HEK293 (cell line): ENCODE measurements at regions not wholly inside any gene's neighbourhood (a gene's known extent, or its start where the extent isn't known, plus 50 kb on each side); places are given as distances from the start of the nearest gene placed in this dataset.

ENCODE experiments used
- CTCF ChIA-PET: fragments of 350-600 bp; formaldehyde crosslinking; extraction: SDS; loops from one replicate; lab custom pipeline; 2021; ENCODE audit warnings: antibody characterized with exemption; lab: Yijun Ruan, JAX
- POLR2A ChIA-PET: fragments of 300-600 bp; formaldehyde crosslinking; extraction: SDS; loops from one replicate; lab custom pipeline; 2020; ENCODE audit warnings: antibody characterized with exemption, inconsistent platforms; lab: Yijun Ruan, JAX
- H3K27ac ChIP-seq: fragments of 200-500 bp; sonication (Bioruptor generic); 2 replicates; pipeline ENCODE4 v1.5.1; 2014; ENCODE audit warnings: low read depth, low read length, control low read depth, inconsistent platforms; ENCODE audit errors: extremely low read depth
- H3K36me3 ChIP-seq, 2 experiments: fragments of 200-500 bp in 1 of 2; sonication (Bioruptor generic) in 1 of 2; 1 replicate in 1 of 2; 2 replicates in 1 of 2; pipeline ENCODE4 v1.5.1; 2014 to 2017; ENCODE audit warnings: inconsistent platforms in 2 of 2, low read length in 2 of 2; ENCODE audit not compliant: control insufficient read depth in 2 of 2, insufficient read depth in 1 of 2
- H3K4me1 ChIP-seq: fragments of 200-500 bp; sonication (Bioruptor generic); 2 replicates; pipeline ENCODE4 v1.5.1; 2014; ENCODE audit warnings: mild to moderate bottlenecking, low read length, inconsistent platforms; ENCODE audit not compliant: control insufficient read depth, insufficient read depth
- H3K4me3 ChIP-seq: 2 replicates; pipeline ENCODE4 v1.5.1; 2011; ENCODE audit warnings: low read depth, mild to moderate bottlenecking, control low read depth, low read length, moderate library complexity
- H3K9me3 ChIP-seq: fragments of 200-500 bp; sonication (Bioruptor generic); 2 replicates; pipeline ENCODE4 v1.5.1; 2014; ENCODE audit warnings: low read depth, low read length, inconsistent platforms; ENCODE audit not compliant: control insufficient read depth, insufficient read depth
- MEIS1 ChIP-seq: sonication (generic); formaldehyde crosslinking; IDR thresholded peaks from 2 replicates; pipeline ENCODE4 v1.8.1; 2022; ENCODE audit warnings: missing genetic modification reagents, mild to moderate bottlenecking, borderline replicate concordance
- SALL2 ChIP-seq: fragments of 450-650 bp; formaldehyde crosslinking; IDR thresholded peaks from 2 replicates; pipeline ENCODE4 v1.5.0; 2017; ENCODE audit warnings: missing biosample characterization, mild to moderate bottlenecking, missing genetic modification characterization, borderline replicate concordance
- ZNF274 ChIP-seq, 2 experiments: fragments of 200-500 bp in 1 of 2; fragments of 450-650 bp in 1 of 2; sonication (Bioruptor generic) in 1 of 2; formaldehyde crosslinking in 1 of 2; IDR thresholded peaks; 2 replicates each; pipeline versions ENCODE4 v1.5.1 to v1.6.1; 2014 to 2016; ENCODE audit warnings: borderline replicate concordance in 1 of 2, inconsistent platforms in 1 of 2, low read length in 1 of 2, missing biosample characterization in 1 of 2, missing genetic modification characterization in 1 of 2
- ZNF311 ChIP-seq: fragments of 450-650 bp; formaldehyde crosslinking; IDR thresholded peaks from 2 replicates; pipeline ENCODE4 v1.5.1; 2017; ENCODE audit warnings: missing biosample characterization, missing genetic modification characterization, borderline replicate concordance
- ZNF391 ChIP-seq: fragments of 450-650 bp; formaldehyde crosslinking; IDR thresholded peaks from 2 replicates; pipeline ENCODE4 v1.5.1; 2016; ENCODE audit warnings: low read depth, missing biosample characterization, missing genetic modification characterization, borderline replicate concordance
- ZNF501 ChIP-seq: fragments of 450-650 bp; formaldehyde crosslinking; IDR thresholded peaks from 2 replicates; pipeline ENCODE4 v1.5.1; 2016; ENCODE audit warnings: missing biosample characterization, missing genetic modification characterization
- ZNF670 ChIP-seq: fragments of 450-650 bp; formaldehyde crosslinking; IDR thresholded peaks from 2 replicates; pipeline ENCODE4 v1.5.1; 2016; ENCODE audit warnings: missing biosample characterization, missing genetic modification characterization, low read depth
- TF ChIP-seq, protein P1 (sequence below): fragments of 450-650 bp; formaldehyde crosslinking; conservative IDR thresholded peaks from 2 replicates; pipeline ENCODE4 v1.5.1; 2016; ENCODE audit warnings: low read depth, missing biosample characterization, missing genetic modification characterization
- TF ChIP-seq, protein P2 (sequence below): IDR thresholded peaks from 2 replicates; pipeline ENCODE4 v1.6.1; 2011; ENCODE audit warnings: mild to moderate bottlenecking, low read depth, low read length, borderline replicate concordance
- TF ChIP-seq, protein P3 (sequence below): fragments of 450-650 bp; formaldehyde crosslinking; IDR thresholded peaks from 2 replicates; pipeline ENCODE4 v1.5.1; 2016; ENCODE audit warnings: missing biosample characterization, missing genetic modification characterization
- TF ChIP-seq, protein P4 (sequence below): fragments of 450-650 bp; formaldehyde crosslinking; IDR thresholded peaks from 2 replicates; pipeline ENCODE4 v1.5.1; 2016; ENCODE audit warnings: missing biosample characterization, missing genetic modification characterization, borderline replicate concordance
- TF ChIP-seq, protein P5 (sequence below): fragments of 450-650 bp; formaldehyde crosslinking; IDR thresholded peaks from 2 replicates; pipeline ENCODE4; 2016; ENCODE audit warnings: missing biosample characterization, missing genetic modification characterization
- TF ChIP-seq, protein P6 (sequence below): fragments of 450-650 bp; formaldehyde crosslinking; IDR thresholded peaks from 2 replicates; pipeline ENCODE4 v1.5.1; 2016; ENCODE audit warnings: missing biosample characterization, missing genetic modification characterization

DNA sequence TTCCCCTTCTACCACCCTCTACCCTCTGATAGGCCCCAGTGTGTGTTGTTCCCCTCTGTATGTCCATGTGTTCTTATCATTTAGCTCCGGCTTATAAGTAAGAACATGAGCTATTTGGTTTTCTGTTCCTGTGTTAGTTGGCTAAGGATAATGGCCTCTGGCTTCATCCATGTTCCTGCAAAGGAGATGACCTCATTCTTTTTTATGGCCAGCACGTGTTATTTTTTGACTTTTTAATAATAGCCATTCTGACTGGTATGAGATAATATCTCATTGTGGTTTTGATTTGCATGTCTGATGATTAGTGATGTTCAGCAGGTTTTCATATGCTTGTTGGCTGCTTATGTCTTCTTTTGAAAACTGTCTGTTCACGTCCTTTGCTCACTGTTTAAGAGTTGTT is 63.1 kb upstream of the NPHP3 start (continued):
- TF ChIP-seq ZNF391 (tag by site-specific recombination), result no peak
- TF ChIP-seq, protein P1, sequence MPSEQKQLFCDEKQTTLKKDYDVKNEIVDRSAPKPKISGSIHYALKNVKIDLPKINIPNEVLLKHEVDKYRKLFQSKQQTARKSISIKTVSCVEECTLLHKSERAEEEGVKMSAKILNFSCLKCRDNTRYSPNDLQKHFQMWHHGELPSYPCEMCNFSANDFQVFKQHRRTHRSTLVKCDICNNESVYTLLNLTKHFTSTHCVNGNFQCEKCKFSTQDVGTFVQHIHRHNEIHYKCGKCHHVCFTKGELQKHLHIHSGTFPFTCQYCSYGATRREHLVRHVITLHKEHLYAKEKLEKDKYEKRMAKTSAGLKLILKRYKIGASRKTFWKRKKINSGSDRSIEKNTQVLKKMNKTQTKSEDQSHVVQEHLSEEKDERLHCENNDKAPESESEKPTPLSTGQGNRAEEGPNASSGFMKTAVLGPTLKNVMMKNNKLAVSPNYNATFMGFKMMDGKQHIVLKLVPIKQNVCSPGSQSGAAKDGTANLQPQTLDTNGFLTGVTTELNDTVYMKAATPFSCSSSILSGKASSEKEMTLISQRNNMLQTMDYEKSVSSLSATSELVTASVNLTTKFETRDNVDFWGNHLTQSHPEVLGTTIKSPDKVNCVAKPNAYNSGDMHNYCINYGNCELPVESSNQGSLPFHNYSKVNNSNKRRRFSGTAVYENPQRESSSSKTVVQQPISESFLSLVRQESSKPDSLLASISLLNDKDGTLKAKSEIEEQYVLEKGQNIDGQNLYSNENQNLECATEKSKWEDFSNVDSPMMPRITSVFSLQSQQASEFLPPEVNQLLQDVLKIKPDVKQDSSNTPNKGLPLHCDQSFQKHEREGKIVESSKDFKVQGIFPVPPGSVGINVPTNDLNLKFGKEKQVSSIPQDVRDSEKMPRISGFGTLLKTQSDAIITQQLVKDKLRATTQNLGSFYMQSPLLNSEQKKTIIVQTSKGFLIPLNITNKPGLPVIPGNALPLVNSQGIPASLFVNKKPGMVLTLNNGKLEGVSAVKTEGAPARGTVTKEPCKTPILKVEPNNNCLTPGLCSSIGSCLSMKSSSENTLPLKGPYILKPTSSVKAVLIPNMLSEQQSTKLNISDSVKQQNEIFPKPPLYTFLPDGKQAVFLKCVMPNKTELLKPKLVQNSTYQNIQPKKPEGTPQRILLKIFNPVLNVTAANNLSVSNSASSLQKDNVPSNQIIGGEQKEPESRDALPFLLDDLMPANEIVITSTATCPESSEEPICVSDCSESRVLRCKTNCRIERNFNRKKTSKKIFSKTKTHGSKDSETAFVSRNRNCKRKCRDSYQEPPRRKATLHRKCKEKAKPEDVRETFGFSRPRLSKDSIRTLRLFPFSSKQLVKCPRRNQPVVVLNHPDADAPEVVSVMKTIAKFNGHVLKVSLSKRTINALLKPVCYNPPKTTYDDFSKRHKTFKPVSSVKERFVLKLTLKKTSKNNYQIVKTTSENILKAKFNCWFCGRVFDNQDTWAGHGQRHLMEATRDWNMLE (tag by site-specific recombination), result no peak; the same call in 1 of the 2 replicates
- no peak for TF ChIP-seq ZNF501 (tag by site-specific recombination)
- TF ChIP-seq, protein P2, sequence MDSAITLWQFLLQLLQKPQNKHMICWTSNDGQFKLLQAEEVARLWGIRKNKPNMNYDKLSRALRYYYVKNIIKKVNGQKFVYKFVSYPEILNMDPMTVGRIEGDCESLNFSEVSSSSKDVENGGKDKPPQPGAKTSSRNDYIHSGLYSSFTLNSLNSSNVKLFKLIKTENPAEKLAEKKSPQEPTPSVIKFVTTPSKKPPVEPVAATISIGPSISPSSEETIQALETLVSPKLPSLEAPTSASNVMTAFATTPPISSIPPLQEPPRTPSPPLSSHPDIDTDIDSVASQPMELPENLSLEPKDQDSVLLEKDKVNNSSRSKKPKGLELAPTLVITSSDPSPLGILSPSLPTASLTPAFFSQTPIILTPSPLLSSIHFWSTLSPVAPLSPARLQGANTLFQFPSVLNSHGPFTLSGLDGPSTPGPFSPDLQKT, result no peak
- TF ChIP-seq, protein P3, sequence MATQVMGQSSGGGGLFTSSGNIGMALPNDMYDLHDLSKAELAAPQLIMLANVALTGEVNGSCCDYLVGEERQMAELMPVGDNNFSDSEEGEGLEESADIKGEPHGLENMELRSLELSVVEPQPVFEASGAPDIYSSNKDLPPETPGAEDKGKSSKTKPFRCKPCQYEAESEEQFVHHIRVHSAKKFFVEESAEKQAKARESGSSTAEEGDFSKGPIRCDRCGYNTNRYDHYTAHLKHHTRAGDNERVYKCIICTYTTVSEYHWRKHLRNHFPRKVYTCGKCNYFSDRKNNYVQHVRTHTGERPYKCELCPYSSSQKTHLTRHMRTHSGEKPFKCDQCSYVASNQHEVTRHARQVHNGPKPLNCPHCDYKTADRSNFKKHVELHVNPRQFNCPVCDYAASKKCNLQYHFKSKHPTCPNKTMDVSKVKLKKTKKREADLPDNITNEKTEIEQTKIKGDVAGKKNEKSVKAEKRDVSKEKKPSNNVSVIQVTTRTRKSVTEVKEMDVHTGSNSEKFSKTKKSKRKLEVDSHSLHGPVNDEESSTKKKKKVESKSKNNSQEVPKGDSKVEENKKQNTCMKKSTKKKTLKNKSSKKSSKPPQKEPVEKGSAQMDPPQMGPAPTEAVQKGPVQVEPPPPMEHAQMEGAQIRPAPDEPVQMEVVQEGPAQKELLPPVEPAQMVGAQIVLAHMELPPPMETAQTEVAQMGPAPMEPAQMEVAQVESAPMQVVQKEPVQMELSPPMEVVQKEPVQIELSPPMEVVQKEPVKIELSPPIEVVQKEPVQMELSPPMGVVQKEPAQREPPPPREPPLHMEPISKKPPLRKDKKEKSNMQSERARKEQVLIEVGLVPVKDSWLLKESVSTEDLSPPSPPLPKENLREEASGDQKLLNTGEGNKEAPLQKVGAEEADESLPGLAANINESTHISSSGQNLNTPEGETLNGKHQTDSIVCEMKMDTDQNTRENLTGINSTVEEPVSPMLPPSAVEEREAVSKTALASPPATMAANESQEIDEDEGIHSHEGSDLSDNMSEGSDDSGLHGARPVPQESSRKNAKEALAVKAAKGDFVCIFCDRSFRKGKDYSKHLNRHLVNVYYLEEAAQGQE (tag by site-specific recombination), result no peak
- TF ChIP-seq ZNF274 (IDR thresholded peaks at IDR 0.05; ENCODE audit: low read length), result no peak
- no peak for TF ChIP-seq ZNF274 (tag by site-specific recombination; IDR thresholded peaks at IDR 0.05; ENCODE audit: borderline replicate concordance)
- no peak for TF ChIP-seq SALL2 (tag by site-specific recombination)
- TF ChIP-seq, protein P4, sequence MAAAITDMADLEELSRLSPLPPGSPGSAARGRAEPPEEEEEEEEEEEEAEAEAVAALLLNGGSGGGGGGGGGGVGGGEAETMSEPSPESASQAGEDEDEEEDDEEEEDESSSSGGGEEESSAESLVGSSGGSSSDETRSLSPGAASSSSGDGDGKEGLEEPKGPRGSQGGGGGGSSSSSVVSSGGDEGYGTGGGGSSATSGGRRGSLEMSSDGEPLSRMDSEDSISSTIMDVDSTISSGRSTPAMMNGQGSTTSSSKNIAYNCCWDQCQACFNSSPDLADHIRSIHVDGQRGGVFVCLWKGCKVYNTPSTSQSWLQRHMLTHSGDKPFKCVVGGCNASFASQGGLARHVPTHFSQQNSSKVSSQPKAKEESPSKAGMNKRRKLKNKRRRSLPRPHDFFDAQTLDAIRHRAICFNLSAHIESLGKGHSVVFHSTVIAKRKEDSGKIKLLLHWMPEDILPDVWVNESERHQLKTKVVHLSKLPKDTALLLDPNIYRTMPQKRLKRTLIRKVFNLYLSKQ (tag by site-specific recombination), result no peak
- TF ChIP-seq ZNF670 (tag by site-specific recombination), result no peak

DNA sequence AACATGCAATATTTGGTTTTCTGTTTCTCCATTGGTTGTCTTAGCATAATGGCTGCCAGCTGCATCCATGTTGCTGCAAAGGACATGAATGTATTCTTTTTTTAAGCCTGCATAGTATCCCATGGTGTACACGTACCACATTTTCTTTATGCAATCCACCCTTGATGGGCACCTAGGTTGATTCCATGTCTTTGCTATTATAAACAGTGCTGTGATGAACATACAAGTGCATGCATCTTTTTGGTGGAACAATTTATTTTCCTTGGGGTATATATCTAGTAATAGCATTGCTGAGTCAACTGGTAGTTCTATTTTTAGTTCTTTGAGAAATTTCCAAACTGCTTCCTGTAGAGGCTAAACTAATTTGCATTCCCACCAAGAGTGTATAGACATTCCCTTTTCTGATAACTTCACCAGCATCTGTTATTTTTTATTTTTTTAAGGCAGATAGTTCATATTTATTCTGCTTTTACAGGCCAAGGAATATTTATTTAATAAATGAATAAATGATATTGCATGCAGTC is 62.4 kb upstream of the NPHP3 start:
- ChIA-PET CTCF (no interaction called here), POLR2A (no interaction called here)
- peaks cover 3% of the 10 kb centered on the region; the same call in 1 of the 2 replicates for H3K4me1 ChIP-seq
- TF ChIP-seq, protein P5, sequence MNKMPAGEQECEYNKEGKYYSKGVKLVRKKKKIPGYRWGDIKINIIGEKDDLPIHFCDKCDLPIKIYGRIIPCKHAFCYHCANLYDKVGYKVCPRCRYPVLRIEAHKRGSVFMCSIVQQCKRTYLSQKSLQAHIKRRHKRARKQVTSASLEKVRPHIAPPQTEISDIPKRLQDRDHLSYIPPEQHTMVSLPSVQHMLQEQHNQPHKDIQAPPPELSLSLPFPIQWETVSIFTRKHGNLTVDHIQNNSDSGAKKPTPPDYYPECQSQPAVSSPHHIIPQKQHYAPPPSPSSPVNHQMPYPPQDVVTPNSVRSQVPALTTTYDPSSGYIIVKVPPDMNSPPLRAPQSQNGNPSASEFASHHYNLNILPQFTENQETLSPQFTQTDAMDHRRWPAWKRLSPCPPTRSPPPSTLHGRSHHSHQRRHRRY, result no peak
- TF ChIP-seq ZNF311 (no peak), MEIS1 (CRISPR knock-in tag) (no peak)
- TF ChIP-seq, protein P6, sequence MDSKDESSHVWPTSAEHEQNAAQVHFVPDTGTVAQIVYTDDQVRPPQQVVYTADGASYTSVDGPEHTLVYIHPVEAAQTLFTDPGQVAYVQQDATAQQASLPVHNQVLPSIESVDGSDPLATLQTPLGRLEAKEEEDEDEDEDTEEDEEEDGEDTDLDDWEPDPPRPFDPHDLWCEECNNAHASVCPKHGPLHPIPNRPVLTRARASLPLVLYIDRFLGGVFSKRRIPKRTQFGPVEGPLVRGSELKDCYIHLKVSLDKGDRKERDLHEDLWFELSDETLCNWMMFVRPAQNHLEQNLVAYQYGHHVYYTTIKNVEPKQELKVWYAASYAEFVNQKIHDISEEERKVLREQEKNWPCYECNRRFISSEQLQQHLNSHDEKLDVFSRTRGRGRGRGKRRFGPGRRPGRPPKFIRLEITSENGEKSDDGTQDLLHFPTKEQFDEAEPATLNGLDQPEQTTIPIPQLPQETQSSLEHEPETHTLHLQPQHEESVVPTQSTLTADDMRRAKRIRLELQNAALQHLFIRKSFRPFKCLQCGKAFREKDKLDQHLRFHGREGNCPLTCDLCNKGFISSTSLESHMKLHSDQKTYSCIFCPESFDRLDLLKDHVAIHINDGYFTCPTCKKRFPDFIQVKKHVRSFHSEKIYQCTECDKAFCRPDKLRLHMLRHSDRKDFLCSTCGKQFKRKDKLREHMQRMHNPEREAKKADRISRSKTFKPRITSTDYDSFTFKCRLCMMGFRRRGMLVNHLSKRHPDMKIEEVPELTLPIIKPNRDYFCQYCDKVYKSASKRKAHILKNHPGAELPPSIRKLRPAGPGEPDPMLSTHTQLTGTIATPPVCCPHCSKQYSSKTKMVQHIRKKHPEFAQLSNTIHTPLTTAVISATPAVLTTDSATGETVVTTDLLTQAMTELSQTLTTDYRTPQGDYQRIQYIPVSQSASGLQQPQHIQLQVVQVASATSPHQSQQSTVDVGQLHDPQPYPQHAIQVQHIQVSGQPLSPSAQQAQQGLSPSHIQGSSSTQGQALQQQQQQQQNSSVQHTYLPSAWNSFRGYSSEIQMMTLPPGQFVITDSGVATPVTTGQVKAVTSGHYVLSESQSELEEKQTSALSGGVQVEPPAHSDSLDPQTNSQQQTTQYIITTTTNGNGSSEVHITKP (tag by site-specific recombination), result no peak
- no peaks in the 10 kb centered on the region for H3K9me3 ChIP-seq
- no peaks in the 10 kb centered on the region for H3K36me3 ChIP-seq
- H3K4me3 ChIP-seq, result no peak overlapping the region
- no peak overlapping the region for H3K27ac ChIP-seq
